Neural cell (in vitro differentiated cells): ENCODE measurements at regions not wholly inside any gene's neighbourhood (a gene's known extent, or its start where the extent isn't known, plus 50 kb on each side); places are given as distances from the start of the nearest gene placed in this dataset.

Experiments
- H2AFZ ChIP-seq: fragments of 200-600, 300-800 bp; sonication (generic), shearing (Covaris generic); 2 replicates; pipeline ENCODE4 v1.6.0; 2014; ENCODE audit warnings: low read depth, mild to moderate bottlenecking, antibody characterized with exemption, low read length, moderate library complexity
- H3F3A ChIP-seq: fragments of 200-600 bp; shearing (Covaris generic); 2 replicates; pipeline ENCODE4 v1.6.1; 2016; ENCODE audit warnings: mild to moderate bottlenecking, moderate library complexity, mixed read lengths, antibody characterized with exemption, low read length; ENCODE audit not compliant: insufficient read depth, poor library complexity, severe bottlenecking
- H3K27ac ChIP-seq: fragments of 200-600, 300-800 bp; sonication (generic), shearing (Covaris generic); 2 replicates; pipeline ENCODE4 v1.5.1; 2014; ENCODE audit warnings: mild to moderate bottlenecking, low read length, moderate library complexity
- H3K27me3 ChIP-seq: fragments of 300-800, 200-600 bp; sonication (generic), shearing (Covaris generic); 2 replicates; pipeline ENCODE4 v1.6.0; 2014; ENCODE audit warnings: mild to moderate bottlenecking, low read depth, low read length, moderate library complexity; ENCODE audit not compliant: insufficient read depth
- H3K36me3 ChIP-seq: fragments of 300-800, 200-600 bp; sonication (generic), shearing (Covaris generic); 2 replicates; pipeline ENCODE4 v1.5.1; 2014; ENCODE audit warnings: mild to moderate bottlenecking, antibody characterized with exemption, low read length, moderate library complexity; ENCODE audit not compliant: insufficient read depth
- H3K4me2 ChIP-seq: fragments of 300-800, 200-600 bp; sonication (generic), shearing (Covaris generic); 2 replicates; pipeline ENCODE4 v1.6.0; 2014; ENCODE audit warnings: mild to moderate bottlenecking, low read length
- H3K4me3 ChIP-seq: fragments of 300-800, 200-600 bp; sonication (generic), shearing (Covaris generic); 2 replicates; pipeline ENCODE4 v1.5.1; 2014; ENCODE audit warnings: mild to moderate bottlenecking, low read length, moderate library complexity
- H3K79me2 ChIP-seq: fragments of 200-600 bp; shearing (Covaris generic); replicated peaks from 2 replicates; pipeline ENCODE4 v1.6.0; 2014; ENCODE audit warnings: mild to moderate bottlenecking, low read length, moderate library complexity; ENCODE audit not compliant: insufficient read depth
- H3K9ac ChIP-seq: fragments of 300-800, 200-600 bp; sonication (generic), shearing (Covaris generic); 2 replicates; pipeline ENCODE4 v1.6.1; 2016; ENCODE audit warnings: mild to moderate bottlenecking, low read length, mixed read lengths
- H3K9me2 ChIP-seq: fragments of 200-600 bp; shearing (Covaris generic); 2 replicates; pipeline ENCODE4 v1.6.1; 2016; ENCODE audit warnings: mild to moderate bottlenecking, low read length, mixed read lengths; ENCODE audit not compliant: insufficient read depth
- H3K9me3 ChIP-seq: fragments of 200-600, 300-800 bp; sonication (generic), shearing (Covaris generic); 2 replicates; pipeline ENCODE4 v1.6.1; 2016; ENCODE audit warnings: mild to moderate bottlenecking, mixed run types, low read length, moderate library complexity, mixed read lengths
- H4K20me1 ChIP-seq: fragments of 200-600 bp; shearing (Covaris generic); 2 replicates; pipeline ENCODE4 v1.6.1; 2016; ENCODE audit warnings: mild to moderate bottlenecking, mixed run types; ENCODE audit not compliant: insufficient read depth
- EP300 ChIP-seq: fragments of 450-650 bp; conservative IDR thresholded peaks from 2 replicates; pipeline ENCODE4 v1.6.1; 2014; ENCODE audit warnings: antibody characterized with exemption, mild to moderate bottlenecking, moderate library complexity; ENCODE audit not compliant: poor library complexity, severe bottlenecking
- EZH2 ChIP-seq: fragments of 200-600, 300-800 bp; shearing (Covaris generic), sonication (generic); IDR thresholded peaks from 2 replicates; pipeline ENCODE4 v1.6.1; 2014; ENCODE audit warnings: antibody characterized with exemption, low read length, borderline replicate concordance, mild to moderate bottlenecking; ENCODE audit not compliant: insufficient read depth, poor library complexity, severe bottlenecking
- MXI1 ChIP-seq: fragments of 450-650 bp; conservative IDR thresholded peaks from 2 replicates; pipeline ENCODE4 v1.6.1; 2014; ENCODE audit warnings: antibody characterized with exemption, mild to moderate bottlenecking; ENCODE audit not compliant: poor library complexity, severe bottlenecking
- POLR2AphosphoS5 ChIP-seq: IDR thresholded peaks from 2 replicates; pipeline ENCODE4 v1.6.1; 2012
- RAD21 ChIP-seq: fragments of 450-650 bp; conservative IDR thresholded peaks from 2 replicates; pipeline ENCODE4 v1.6.1; 2014; ENCODE audit warnings: antibody characterized with exemption, mild to moderate bottlenecking, moderate library complexity
- SMC3 ChIP-seq: fragments of 450-650 bp; conservative IDR thresholded peaks from 2 replicates; pipeline ENCODE4 v1.6.1; 2014; ENCODE audit warnings: antibody characterized with exemption, mild to moderate bottlenecking, moderate library complexity; ENCODE audit not compliant: poor library complexity
- TAF1 ChIP-seq: IDR thresholded peaks from 2 replicates; pipeline ENCODE4 v1.6.1; 2012; ENCODE audit warnings: low read depth
- TF ChIP-seq, protein P1 (sequence below): fragments of 450-650 bp; IDR thresholded peaks from 2 replicates; pipeline ENCODE4 v1.5.1; 2014; ENCODE audit warnings: antibody characterized with exemption, mild to moderate bottlenecking, moderate library complexity; ENCODE audit not compliant: poor library complexity, severe bottlenecking
- TF ChIP-seq, protein P2 (sequence below): IDR thresholded peaks from 2 replicates; pipeline ENCODE4 v1.6.1; 2012; ENCODE audit warnings: borderline replicate concordance

- Histone ChIP-seq H3K27me3 (no peaks in the 10 kb centered on the region), H3K79me2 (no peaks in the 10 kb centered on the region), H2AFZ (no peak overlapping the region), H3K4me3 (no peak overlapping the region), H3K9me2 (no peaks in the 10 kb centered on the region), H3K36me3 (no peaks in the 10 kb centered on the region), H3K9ac (no peak overlapping the region), H3K27ac (no peak overlapping the region), H4K20me1 (no peaks in the 10 kb centered on the region), H3K4me2 (no peak overlapping the region), H3K9me3 (no peaks in the 10 kb centered on the region), H3F3A (no peaks in the 10 kb centered on the region)
- no peak for TF ChIP-seq RAD21
- no peak for TF ChIP-seq MXI1
- no peak for TF ChIP-seq TAF1
- TF ChIP-seq EP300: no peak
- no peak for TF ChIP-seq POLR2AphosphoS5
- TF ChIP-seq EZH2: no peak
- TF ChIP-seq, protein P1, sequence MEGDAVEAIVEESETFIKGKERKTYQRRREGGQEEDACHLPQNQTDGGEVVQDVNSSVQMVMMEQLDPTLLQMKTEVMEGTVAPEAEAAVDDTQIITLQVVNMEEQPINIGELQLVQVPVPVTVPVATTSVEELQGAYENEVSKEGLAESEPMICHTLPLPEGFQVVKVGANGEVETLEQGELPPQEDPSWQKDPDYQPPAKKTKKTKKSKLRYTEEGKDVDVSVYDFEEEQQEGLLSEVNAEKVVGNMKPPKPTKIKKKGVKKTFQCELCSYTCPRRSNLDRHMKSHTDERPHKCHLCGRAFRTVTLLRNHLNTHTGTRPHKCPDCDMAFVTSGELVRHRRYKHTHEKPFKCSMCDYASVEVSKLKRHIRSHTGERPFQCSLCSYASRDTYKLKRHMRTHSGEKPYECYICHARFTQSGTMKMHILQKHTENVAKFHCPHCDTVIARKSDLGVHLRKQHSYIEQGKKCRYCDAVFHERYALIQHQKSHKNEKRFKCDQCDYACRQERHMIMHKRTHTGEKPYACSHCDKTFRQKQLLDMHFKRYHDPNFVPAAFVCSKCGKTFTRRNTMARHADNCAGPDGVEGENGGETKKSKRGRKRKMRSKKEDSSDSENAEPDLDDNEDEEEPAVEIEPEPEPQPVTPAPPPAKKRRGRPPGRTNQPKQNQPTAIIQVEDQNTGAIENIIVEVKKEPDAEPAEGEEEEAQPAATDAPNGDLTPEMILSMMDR: no peak
- TF ChIP-seq, protein P2, sequence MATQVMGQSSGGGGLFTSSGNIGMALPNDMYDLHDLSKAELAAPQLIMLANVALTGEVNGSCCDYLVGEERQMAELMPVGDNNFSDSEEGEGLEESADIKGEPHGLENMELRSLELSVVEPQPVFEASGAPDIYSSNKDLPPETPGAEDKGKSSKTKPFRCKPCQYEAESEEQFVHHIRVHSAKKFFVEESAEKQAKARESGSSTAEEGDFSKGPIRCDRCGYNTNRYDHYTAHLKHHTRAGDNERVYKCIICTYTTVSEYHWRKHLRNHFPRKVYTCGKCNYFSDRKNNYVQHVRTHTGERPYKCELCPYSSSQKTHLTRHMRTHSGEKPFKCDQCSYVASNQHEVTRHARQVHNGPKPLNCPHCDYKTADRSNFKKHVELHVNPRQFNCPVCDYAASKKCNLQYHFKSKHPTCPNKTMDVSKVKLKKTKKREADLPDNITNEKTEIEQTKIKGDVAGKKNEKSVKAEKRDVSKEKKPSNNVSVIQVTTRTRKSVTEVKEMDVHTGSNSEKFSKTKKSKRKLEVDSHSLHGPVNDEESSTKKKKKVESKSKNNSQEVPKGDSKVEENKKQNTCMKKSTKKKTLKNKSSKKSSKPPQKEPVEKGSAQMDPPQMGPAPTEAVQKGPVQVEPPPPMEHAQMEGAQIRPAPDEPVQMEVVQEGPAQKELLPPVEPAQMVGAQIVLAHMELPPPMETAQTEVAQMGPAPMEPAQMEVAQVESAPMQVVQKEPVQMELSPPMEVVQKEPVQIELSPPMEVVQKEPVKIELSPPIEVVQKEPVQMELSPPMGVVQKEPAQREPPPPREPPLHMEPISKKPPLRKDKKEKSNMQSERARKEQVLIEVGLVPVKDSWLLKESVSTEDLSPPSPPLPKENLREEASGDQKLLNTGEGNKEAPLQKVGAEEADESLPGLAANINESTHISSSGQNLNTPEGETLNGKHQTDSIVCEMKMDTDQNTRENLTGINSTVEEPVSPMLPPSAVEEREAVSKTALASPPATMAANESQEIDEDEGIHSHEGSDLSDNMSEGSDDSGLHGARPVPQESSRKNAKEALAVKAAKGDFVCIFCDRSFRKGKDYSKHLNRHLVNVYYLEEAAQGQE: no peak
- no peak for TF ChIP-seq SMC3
Observed at GRCh38 chr6:77143659-77144447, 319.4 kb downstream of the HTR1B start.

DNA sequence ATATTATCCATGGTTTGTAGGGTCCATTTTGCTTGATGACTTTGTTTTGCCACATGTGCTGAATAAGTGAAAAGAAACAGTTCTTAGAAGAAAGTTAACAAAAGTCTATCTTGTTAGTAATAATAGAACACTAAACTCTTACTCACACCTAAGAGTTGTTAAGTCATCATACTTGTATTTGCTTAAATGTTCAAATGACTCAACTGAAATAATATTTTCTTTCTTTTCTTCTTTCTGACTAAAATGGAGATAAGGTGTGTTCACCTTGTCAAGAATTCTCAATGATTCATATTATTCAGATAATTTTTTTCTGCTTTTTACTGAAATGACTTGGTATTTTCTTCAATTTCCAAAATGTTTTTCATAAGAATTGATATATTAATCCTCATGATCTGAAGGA is 327.2 kb downstream of the HTR1B start:
- no peak overlapping the region for H3K9ac ChIP-seq
- H3K4me2 ChIP-seq: no peak overlapping the region
- TF ChIP-seq, protein P1: no peak

More for the DNA sequence above, 327.2 kb downstream of the HTR1B start:
- no peaks in the 10 kb centered on the region for H3F3A ChIP-seq
- H3K9me3 ChIP-seq: no peaks in the 10 kb centered on the region
- H3K27me3 ChIP-seq: no peaks in the 10 kb centered on the region
- no peak overlapping the region for H2AFZ ChIP-seq
- no peak overlapping the region for H3K27ac ChIP-seq
- H3K36me3 ChIP-seq: no peaks in the 10 kb centered on the region
- no peaks in the 10 kb centered on the region for H4K20me1 ChIP-seq
- no peaks in the 10 kb centered on the region for H3K9me2 ChIP-seq
- no peak overlapping the region for H3K4me3 ChIP-seq
- H3K79me2 ChIP-seq: no peaks in the 10 kb centered on the region
